AG09309 (cell line): ENCODE measurements at regions not wholly inside any gene's neighbourhood (a gene's known extent, or its start where the extent isn't known, plus 50 kb on each side); places are given as distances from the start of the nearest gene placed in this dataset.
"Not testable (repeated sequence)": the region's sequence is repeated elsewhere in the genome, so short reads cannot be mapped to it uniquely, and the experiment has no call there.

Experiments
- DNase-seq: peaks from one replicate; pipeline ENCODE4 v3.0.0-alpha.2; 2010; ENCODE audit warnings: low read depth
- H3K4me3 ChIP-seq: 2 replicates; pipeline ENCODE4 v1.5.1; 2011; ENCODE audit warnings: mild to moderate bottlenecking, low read depth, low read length, moderate library complexity; ENCODE audit not compliant: control insufficient read depth
- CTCF ChIP-seq: IDR thresholded peaks from 2 replicates; pipeline ENCODE4 v1.5.1; 2011; ENCODE audit warnings: mild to moderate bottlenecking, low read depth, low read length, inconsistent platforms; ENCODE audit not compliant: insufficient read depth, control insufficient read depth; ENCODE audit errors: missing control alignments

GRCh38 chr12:105677672-105678071, 347.2 kb downstream of the C12orf75 start:
- no peak for TF ChIP-seq CTCF
- no peak for DNase-seq
- no peak overlapping the region for H3K4me3 ChIP-seq

- H3K4me3 ChIP-seq, result no peak overlapping the region
- no peak for DNase-seq
- TF ChIP-seq CTCF, result no peak
These were observed 349.5 kb downstream of the C12orf75 start for GRCh38 chr12:105679982-105680381.

GRCh38 chr12:105681341-105681740, 350.9 kb downstream of the C12orf75 start:
- H3K4me3 ChIP-seq, result no peak overlapping the region
- no peak for TF ChIP-seq CTCF
- DNase-seq, result no peak

- not testable (repeated sequence) for DNase-seq, H3K4me3 ChIP-seq
These were observed 352.3 kb downstream of the C12orf75 start for GRCh38 chr12:105682821-105683220.

- not testable (repeated sequence) for H3K4me3 ChIP-seq, DNase-seq
These were observed 353.3 kb downstream of the C12orf75 start for GRCh38 chr12:105683836-105684235.

GRCh38 chr12:105698075-105698474, 367.6 kb downstream of the C12orf75 start:
- DNase-seq, result no peak
- no peak overlapping the region for H3K4me3 ChIP-seq
- TF ChIP-seq CTCF, result no peak

GRCh38 chr12:105699209-105699608, 368.7 kb downstream of the C12orf75 start:
- DNase-seq, result no peak
- TF ChIP-seq CTCF, result no peak
- H3K4me3 ChIP-seq, result no peak overlapping the region

GRCh38 chr12:105704787-105705186, 374.3 kb downstream of the C12orf75 start:
- TF ChIP-seq CTCF, result no peak
- H3K4me3 ChIP-seq, result no peak overlapping the region
- DNase-seq, result no peak
